B cell (primary cell): ENCODE measurements at regions not wholly inside any gene's neighbourhood (a gene's known extent, or its start where the extent isn't known, plus 50 kb on each side); places are given as distances from the start of the nearest gene placed in this dataset.

Experiments
- ATAC-seq: fragments of 200-7000 bp; cut with Tn5 transposase; one replicate; pipeline ENCODE4 v1.10.0; 2021; ENCODE audit warnings: low read depth, mild to moderate bottlenecking, moderate number of reproducible peaks, moderate library complexity
- CTCF ChIA-PET: fragments of 350-600 bp; sonication (Branson Sonifier 250); formaldehyde crosslinking; loops from one replicate; lab custom pipeline; 2021; ENCODE audit warnings: antibody characterized with exemption, inconsistent platforms; lab: Charles Lee
- POLR2A ChIA-PET: fragments of 350-600 bp; sonication (Branson Sonifier 250); formaldehyde crosslinking; loops from one replicate; lab custom pipeline; 2021; ENCODE audit warnings: antibody characterized with exemption; lab: Charles Lee
- DNase-seq: peaks from one replicate; pipeline ENCODE4 v3.0.0; 2013
- H2AFZ ChIP-seq: 2 replicates; pipeline ENCODE4 v1.6.1; 2012; ENCODE audit warnings: mild to moderate bottlenecking, low read depth, low read length; ENCODE audit not compliant: insufficient read depth, poor library complexity, severe bottlenecking
- H3K27ac ChIP-seq, 2 donors: 1 replicate in 1 of 2; 2 replicates in 1 of 2; pipeline ENCODE4 v1.5.1; 2012 to 2013; ENCODE audit warnings: low read length in 2 of 2, mild to moderate bottlenecking in 2 of 2, moderate library complexity in 1 of 2
- H3K27me3 ChIP-seq, 4 experiments: fragments of 200-600 bp in 1 of 4; sonication (generic) in 1 of 4; replicated peaks in 1 of 4; 1 replicate in 2 of 4; 2 replicates in 2 of 4; pipeline versions ENCODE4 v1.6.1 to v1.7.0; 2013 to 2016; ENCODE audit warnings: low read length in 3 of 4, mild to moderate bottlenecking in 2 of 4, mixed read lengths in 1 of 4, moderate library complexity in 1 of 4; ENCODE audit not compliant: insufficient read depth in 4 of 4, control insufficient read depth in 3 of 4; ENCODE audit errors: control extremely low read depth in 1 of 4
- H3K36me3 ChIP-seq, 2 experiments: replicated peaks in 1 of 2; 1 replicate in 1 of 2; 2 replicates in 1 of 2; pipeline versions ENCODE4 v1.6.1 to v1.7.1; 2013; ENCODE audit warnings: low read length in 1 of 2; ENCODE audit not compliant: insufficient read depth in 2 of 2, control insufficient read depth in 1 of 2; ENCODE audit errors: control extremely low read depth in 1 of 2, extremely low read depth in 1 of 2
- H3K4me1 ChIP-seq, 2 donors: fragments of 200-600 bp in 1 of 2; sonication (generic) in 1 of 2; 1 replicate in 1 of 2; 2 replicates in 1 of 2; pipeline versions ENCODE4 v1.5.1 to v1.6.1; 2013 to 2017; ENCODE audit warnings: low read length in 2 of 2; ENCODE audit not compliant: control insufficient read depth in 2 of 2, insufficient read depth in 2 of 2
- H3K4me2 ChIP-seq: replicated peaks from 2 replicates; pipeline ENCODE3; 2012; ENCODE audit warnings: mild to moderate bottlenecking, low read depth, low read length; ENCODE audit not compliant: poor library complexity, severe bottlenecking
- H3K4me3 ChIP-seq, 5 experiments: fragments of 200-600 bp in 1 of 5; sonication (generic) in 1 of 5; 1 replicate in 3 of 5; 2 replicates in 2 of 5; pipeline versions ENCODE4 v1.5.1 to v1.7.0; 2011 to 2016; ENCODE audit warnings: low read length in 4 of 5, mild to moderate bottlenecking in 4 of 5, low read depth in 2 of 5, control low read depth in 1 of 5, moderate library complexity in 1 of 5; ENCODE audit not compliant: insufficient read depth in 1 of 5; ENCODE audit errors: control extremely low read depth in 1 of 5, extremely low read depth in 1 of 5
- H3K79me2 ChIP-seq: fragments of 200-600 bp; sonication (generic); one replicate; pipeline ENCODE4 v1.6.0; 2016; ENCODE audit warnings: low read length; ENCODE audit not compliant: control insufficient read depth, insufficient read depth
- H3K9ac ChIP-seq: fragments of 200-600 bp; sonication (generic); 2 replicates; pipeline ENCODE4 v1.6.1; 2017; ENCODE audit warnings: mild to moderate bottlenecking, low read length, moderate library complexity
- H3K9me3 ChIP-seq, 3 donors: one replicate each; pipeline versions ENCODE4 v1.6.1 to v1.7.1; 2013; ENCODE audit warnings: low read length in 2 of 3; ENCODE audit not compliant: control insufficient read depth in 2 of 3, insufficient read depth in 1 of 3; ENCODE audit errors: control extremely low read depth in 1 of 3
- H4K20me1 ChIP-seq: 2 replicates; pipeline ENCODE4 v1.6.0; 2012; ENCODE audit warnings: mild to moderate bottlenecking, low read length; ENCODE audit not compliant: insufficient read depth, control insufficient read depth, poor library complexity, severe bottlenecking
- H3K27ac Mint-ChIP-seq: one replicate; pipeline ENCODE4 v1.8.0; 2021; ENCODE audit warnings: mixed read lengths
- H3K27me3 Mint-ChIP-seq: one replicate; pipeline ENCODE4 v1.8.0; 2021; ENCODE audit warnings: mixed read lengths
- H3K4me1 Mint-ChIP-seq: one replicate; pipeline ENCODE4 v1.8.0; 2021; ENCODE audit warnings: mixed read lengths
- H3K4me3 Mint-ChIP-seq: one replicate; pipeline ENCODE4 v1.8.0; 2021; ENCODE audit warnings: mixed read lengths
- H3K9me3 Mint-ChIP-seq: one replicate; pipeline ENCODE4 v1.8.0; 2022; ENCODE audit warnings: mixed read lengths; ENCODE audit not compliant: insufficient read depth
- EZH2 ChIP-seq: IDR thresholded peaks from 2 replicates; pipeline ENCODE4 v1.6.1; 2012; ENCODE audit warnings: borderline replicate concordance, low read depth, mild to moderate bottlenecking, moderate library complexity, low read length; ENCODE audit not compliant: insufficient read depth, poor library complexity, severe bottlenecking
- WGBS: methylation state at CpG from one replicate; pipeline ENCODE4 v1.1.5; 2013; ENCODE audit warnings: missing lambda C conversion rate; ENCODE audit not compliant: insufficient coverage; 5-methylcytosine and 5-hydroxymethylcytosine counted together
- intact Hi-C: fragments of 100-400 bp; cut with micrococcal nuclease; formaldehyde crosslinking; loops from one replicate; pipeline ENCODE4 v1.10.0; 2022
- TF ChIP-seq, protein P1 (sequence below): fragments of 200-600 bp; IDR thresholded peaks from one replicate; pipeline ENCODE4 v1.8.0; 2022; ENCODE audit warnings: antibody characterized with exemption, mild to moderate bottlenecking

GRCh38 chr5:61687371-61687770 is 355.3 kb downstream of the ZSWIM6 start:
- H3K9ac ChIP-seq, result no peak overlapping the region
- no peak overlapping the region for H3K4me3 ChIP-seq
- H2AFZ ChIP-seq, result no peak overlapping the region
- TF ChIP-seq EZH2, result no peak
- TF ChIP-seq, protein P1, sequence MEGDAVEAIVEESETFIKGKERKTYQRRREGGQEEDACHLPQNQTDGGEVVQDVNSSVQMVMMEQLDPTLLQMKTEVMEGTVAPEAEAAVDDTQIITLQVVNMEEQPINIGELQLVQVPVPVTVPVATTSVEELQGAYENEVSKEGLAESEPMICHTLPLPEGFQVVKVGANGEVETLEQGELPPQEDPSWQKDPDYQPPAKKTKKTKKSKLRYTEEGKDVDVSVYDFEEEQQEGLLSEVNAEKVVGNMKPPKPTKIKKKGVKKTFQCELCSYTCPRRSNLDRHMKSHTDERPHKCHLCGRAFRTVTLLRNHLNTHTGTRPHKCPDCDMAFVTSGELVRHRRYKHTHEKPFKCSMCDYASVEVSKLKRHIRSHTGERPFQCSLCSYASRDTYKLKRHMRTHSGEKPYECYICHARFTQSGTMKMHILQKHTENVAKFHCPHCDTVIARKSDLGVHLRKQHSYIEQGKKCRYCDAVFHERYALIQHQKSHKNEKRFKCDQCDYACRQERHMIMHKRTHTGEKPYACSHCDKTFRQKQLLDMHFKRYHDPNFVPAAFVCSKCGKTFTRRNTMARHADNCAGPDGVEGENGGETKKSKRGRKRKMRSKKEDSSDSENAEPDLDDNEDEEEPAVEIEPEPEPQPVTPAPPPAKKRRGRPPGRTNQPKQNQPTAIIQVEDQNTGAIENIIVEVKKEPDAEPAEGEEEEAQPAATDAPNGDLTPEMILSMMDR, result no peak
- no peaks in the 10 kb centered on the region for H3K9me3 ChIP-seq
- DNase-seq, result no peak
- H3K4me1 Mint-ChIP-seq, result no peaks in the 10 kb centered on the region
- no peaks in the 10 kb centered on the region for H4K20me1 ChIP-seq
- H3K27me3 ChIP-seq, result no peaks in the 10 kb centered on the region
- H3K4me2 ChIP-seq, result no peak overlapping the region
- ChIA-PET POLR2A (no interaction called here), CTCF (no interaction called here)
- H3K36me3 ChIP-seq, result no peaks in the 10 kb centered on the region
- no peaks in the 10 kb centered on the region for H3K79me2 ChIP-seq
- 71% methylated on average over 1 of the region's 5 CpGs for WGBS
- H3K4me3 Mint-ChIP-seq, result no peak overlapping the region
- H3K27ac ChIP-seq, result no peak overlapping the region
- ATAC-seq, result no peak
- intact Hi-C loops, result no loop called here
- no peak overlapping the region for H3K27ac Mint-ChIP-seq
- H3K4me1 ChIP-seq, result no peaks in the 10 kb centered on the region
- peaks cover 7% of the 10 kb centered on the region for H3K27me3 Mint-ChIP-seq
- H3K9me3 Mint-ChIP-seq, result no peaks in the 10 kb centered on the region

DNA sequence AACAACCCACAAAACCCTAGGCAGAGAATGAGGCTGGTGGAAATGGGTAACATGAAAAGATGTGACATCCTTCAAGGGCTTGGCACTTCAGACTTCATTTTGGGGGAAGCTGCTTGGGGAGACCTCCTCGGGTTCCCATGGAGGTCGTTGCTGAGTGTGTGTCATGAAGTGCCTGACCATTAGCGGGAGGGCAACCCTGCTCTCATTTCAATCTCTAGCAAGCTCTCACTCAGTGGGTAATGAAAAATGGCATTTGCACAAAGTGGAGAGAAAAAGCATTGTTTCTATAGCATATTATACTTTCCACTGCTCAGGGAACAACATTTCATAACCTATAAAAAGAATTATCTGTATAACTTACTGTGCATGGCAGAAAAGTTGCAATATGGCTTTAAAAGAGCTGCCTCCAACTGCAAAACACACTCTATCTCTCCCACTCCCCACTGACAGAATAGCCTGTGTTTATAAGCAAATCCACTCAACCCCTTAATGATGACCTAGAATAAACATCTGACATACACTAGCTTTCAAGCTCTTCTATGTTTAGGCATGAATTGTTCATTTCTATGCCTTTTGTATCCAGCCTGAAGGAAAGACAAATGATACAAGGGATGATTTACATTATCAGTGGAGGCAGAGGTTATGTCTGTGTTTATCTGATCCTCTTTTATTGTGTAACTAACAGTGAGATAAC is 357.2 kb downstream of the ZSWIM6 start:
- DNase-seq (no peak), ATAC-seq (no peak)
- no peak overlapping the region for H3K4me2 ChIP-seq
- POLR2A ChIA-PET, result no interaction called here
- no peak for TF ChIP-seq EZH2
- TF ChIP-seq, protein P1, result no peak
- H4K20me1 ChIP-seq, result no peaks in the 10 kb centered on the region
- H3K27me3 Mint-ChIP-seq, result peaks cover 7% of the 10 kb centered on the region
- H3K27ac ChIP-seq, result no peak overlapping the region
- no peaks in the 10 kb centered on the region for H3K79me2 ChIP-seq
- no peak overlapping the region for H3K4me3 Mint-ChIP-seq
- no peak overlapping the region for H3K27ac Mint-ChIP-seq
- no peak overlapping the region for H3K9ac ChIP-seq
- no peaks in the 10 kb centered on the region for H3K36me3 ChIP-seq
- no CpG with 5 or more reads among the region's 3 CpGs for WGBS
- no peaks in the 10 kb centered on the region for H3K4me1 Mint-ChIP-seq
- H3K9me3 Mint-ChIP-seq, result no peaks in the 10 kb centered on the region
- no peak overlapping the region for H3K4me3 ChIP-seq
- H3K27me3 ChIP-seq, result no peaks in the 10 kb centered on the region
- intact Hi-C loops, result no loop called here
- H2AFZ ChIP-seq, result no peak overlapping the region
- no peaks in the 10 kb centered on the region for H3K4me1 ChIP-seq
- H3K9me3 ChIP-seq, result peaks cover 0 to 4% (median 0%) of the 10 kb centered on the region in 3 donors
- CTCF ChIA-PET, result no interaction called here
